Hindlimb muscle (tissue), 1 donor: ENCODE measurements at regions not wholly inside any gene's neighbourhood (a gene's known extent, or its start where the extent isn't known, plus 50 kb on each side); places are given as distances from the start of the nearest gene placed in this dataset.

Experiments
- DNase-seq: peaks from one replicate; pipeline ENCODE4 v3.0.0-alpha.2; 2013

GRCh38 chr5:8329773-8330172 is 460.8 kb downstream of the MTRR start:
- no peak for DNase-seq

- DNase-seq: no peak
Observed at GRCh38 chr5:8332666-8333445, 463.9 kb downstream of the MTRR start.

GRCh38 chr5:8333485-8333884 is 464.5 kb downstream of the MTRR start:
- peak; percentile 19 for DNase-seq

GRCh38 chr5:8333977-8334376 is 465.0 kb downstream of the MTRR start:
- DNase-seq: no peak

GRCh38 chr5:8340261-8340660 is 471.3 kb downstream of the MTRR start:
- DNase-seq: no peak

- DNase-seq: no peak
Observed at GRCh38 chr5:8340739-8341344, 471.9 kb downstream of the MTRR start.

GRCh38 chr5:8341406-8341805 is 472.5 kb downstream of the MTRR start:
- DNase-seq: no peak

GRCh38 chr5:8347984-8348383 is 479.0 kb downstream of the MTRR start:
- no peak for DNase-seq

GRCh38 chr5:8349855-8350254 is 480.9 kb downstream of the MTRR start:
- DNase-seq: no peak

GRCh38 chr5:8350644-8351339 is 481.8 kb downstream of the MTRR start:
- no peak for DNase-seq

GRCh38 chr5:8355981-8356380 is 487.0 kb downstream of the MTRR start:
- no peak for DNase-seq

- no peak for DNase-seq
Observed at GRCh38 chr5:8360012-8360411, 491.1 kb downstream of the MTRR start.

GRCh38 chr5:8362495-8362894 is 493.5 kb downstream of the MTRR start:
- DNase-seq: no peak

- DNase-seq: no peak
Observed at GRCh38 chr5:8363138-8363537, 494.2 kb downstream of the MTRR start.

GRCh38 chr5:8366266-8366665 is 497.3 kb downstream of the MTRR start:
- no peak for DNase-seq

- no peak for DNase-seq
Observed at GRCh38 chr5:8376478-8376877, 507.5 kb downstream of the MTRR start.

GRCh38 chr5:8381972-8382371 is 513.0 kb downstream of the MTRR start:
- DNase-seq: no peak

GRCh38 chr5:8382456-8382855 is 513.5 kb downstream of the MTRR start:
- DNase-seq: no peak

GRCh38 chr5:8383616-8384015 is 514.7 kb downstream of the MTRR start:
- no peak for DNase-seq

GRCh38 chr5:8386719-8387288 is 517.9 kb downstream of the MTRR start:
- DNase-seq: no peak

GRCh38 chr5:8391911-8392310 is 523.0 kb downstream of the MTRR start:
- DNase-seq: no peak

GRCh38 chr5:8393240-8393639 is 524.3 kb downstream of the MTRR start:
- no peak for DNase-seq

GRCh38 chr5:8394965-8395364 is 526.0 kb downstream of the MTRR start:
- no peak for DNase-seq

GRCh38 chr5:8396246-8396645 is 527.3 kb downstream of the MTRR start:
- no peak for DNase-seq
